HUDEP-2 (cell line): ENCODE measurements at regions not wholly inside any gene's neighbourhood (a gene's known extent, or its start where the extent isn't known, plus 50 kb on each side); places are given as distances from the start of the nearest gene placed in this dataset.

Source experiments
- DNase-seq, 76 experiments: peaks; one replicate each; lab custom pipeline; 2025; ENCODE audit not compliant: unreplicated experiment in 76 of 76; lab: John Stamatoyannopoulos, UW

DNA sequence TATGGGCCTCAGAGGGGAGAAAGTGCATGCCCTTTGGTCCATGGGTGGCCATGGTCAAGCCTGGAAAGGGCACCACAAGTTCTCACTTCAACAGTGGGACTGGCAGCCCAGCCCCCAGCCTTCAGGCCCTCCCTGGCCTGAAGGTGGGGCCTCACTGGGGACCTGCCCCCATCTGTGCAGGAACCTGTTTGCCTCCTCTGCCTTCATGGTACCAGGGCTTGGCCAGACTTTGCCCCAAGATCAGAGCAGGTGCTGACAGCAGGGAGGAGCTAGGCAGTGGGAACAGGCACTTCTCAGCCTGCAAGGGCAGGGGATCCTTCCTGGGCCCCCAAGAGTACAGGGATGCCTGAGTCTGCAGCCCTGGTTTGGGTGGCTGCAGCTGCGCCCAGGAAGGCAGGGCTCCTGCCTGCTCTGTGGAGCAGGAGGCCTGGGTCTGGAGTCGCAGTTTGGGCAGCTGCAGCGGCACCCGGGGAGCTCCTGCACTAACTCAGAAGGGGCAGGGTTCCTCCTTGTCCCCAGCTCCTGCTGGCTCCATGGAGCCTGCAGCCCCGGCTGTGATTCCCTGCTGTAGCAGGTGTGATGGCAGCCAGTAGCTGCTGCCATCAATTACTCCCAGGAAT is 460.1 kb upstream of the NCAM2 start:
- DNase-seq, result no peak

DNA sequence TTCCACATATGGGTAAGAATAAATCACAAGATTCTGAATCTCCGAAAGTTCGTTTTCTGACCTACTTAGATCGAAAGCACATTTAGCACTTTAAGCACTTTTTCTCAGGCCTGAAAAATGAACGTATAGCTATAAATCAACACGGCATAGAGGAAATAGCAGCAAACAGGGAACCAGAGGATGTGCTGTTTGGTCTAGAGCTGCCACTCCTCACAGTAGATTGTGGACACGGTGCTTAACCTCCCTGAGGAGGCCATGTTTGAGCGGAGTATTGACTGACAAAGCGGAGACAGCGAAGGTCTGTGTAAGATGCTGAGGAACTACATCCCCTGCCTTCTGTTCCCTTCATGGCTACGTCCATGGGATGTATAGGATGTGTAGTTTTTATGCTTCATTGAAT is 452.8 kb upstream of the NCAM2 start:
- DNase-seq, result no peak

DNA sequence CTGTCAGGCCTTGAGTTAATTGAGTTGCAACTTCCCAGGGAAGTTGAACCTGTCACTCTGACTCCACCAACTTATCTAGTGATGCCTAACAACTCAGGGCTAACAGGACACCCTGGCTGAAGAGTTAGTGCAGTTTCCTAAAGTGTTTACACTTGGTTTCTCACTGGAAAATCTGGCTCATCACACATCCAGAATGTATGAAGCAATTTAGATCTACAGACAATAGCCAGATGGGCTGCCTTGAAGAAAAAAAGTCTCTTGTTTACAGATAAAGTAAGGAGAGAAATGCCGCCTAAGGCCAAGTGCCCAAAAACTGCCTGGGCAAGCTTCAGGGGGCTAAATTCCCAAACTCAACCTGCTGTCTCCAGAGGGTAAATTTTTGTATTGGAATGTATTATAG is 446.3 kb upstream of the NCAM2 start:
- DNase-seq, result no peak

DNA sequence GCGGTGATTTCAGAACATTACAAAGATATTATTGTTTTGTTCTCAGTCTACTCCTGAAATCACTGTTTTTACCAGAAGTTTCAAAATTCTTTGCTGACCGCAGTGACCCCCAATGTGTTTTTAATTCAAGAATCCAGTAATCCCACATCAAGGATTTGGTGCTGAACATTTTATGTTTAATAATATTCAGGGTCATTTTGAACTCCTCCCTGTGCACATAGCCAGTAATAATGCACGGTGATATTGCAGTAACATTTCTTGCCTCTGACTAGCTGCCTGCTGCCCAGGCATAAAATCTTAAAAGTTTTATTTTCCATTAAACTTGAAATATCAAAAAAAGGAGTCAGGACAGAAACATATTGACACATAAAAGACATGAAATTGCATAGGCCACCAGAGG is 443.4 kb upstream of the NCAM2 start:
- no peak for DNase-seq

DNA sequence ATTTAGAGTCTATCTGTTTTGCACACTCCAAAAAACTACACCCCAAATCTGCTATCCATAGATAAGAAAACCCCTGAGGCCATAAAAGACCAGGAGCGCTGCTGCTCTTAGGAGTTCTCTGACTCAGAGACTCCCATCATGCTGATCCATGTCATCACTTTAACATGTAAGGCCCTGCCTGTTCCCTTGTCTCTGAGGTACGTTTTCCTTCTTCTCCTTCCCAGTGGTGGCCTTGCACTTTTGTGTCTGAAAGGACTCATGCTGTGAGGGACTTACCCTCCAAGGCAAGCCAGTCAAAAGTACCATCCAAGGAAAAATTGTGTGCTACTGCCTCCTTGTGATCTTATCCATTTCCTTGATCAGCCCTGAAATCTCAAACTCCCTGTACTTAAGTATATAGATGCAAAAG is 427.4 kb upstream of the NCAM2 start:
- DNase-seq, result peak in 11 of 76 experiments; percentile 2 to 70 (median 31)

DNA sequence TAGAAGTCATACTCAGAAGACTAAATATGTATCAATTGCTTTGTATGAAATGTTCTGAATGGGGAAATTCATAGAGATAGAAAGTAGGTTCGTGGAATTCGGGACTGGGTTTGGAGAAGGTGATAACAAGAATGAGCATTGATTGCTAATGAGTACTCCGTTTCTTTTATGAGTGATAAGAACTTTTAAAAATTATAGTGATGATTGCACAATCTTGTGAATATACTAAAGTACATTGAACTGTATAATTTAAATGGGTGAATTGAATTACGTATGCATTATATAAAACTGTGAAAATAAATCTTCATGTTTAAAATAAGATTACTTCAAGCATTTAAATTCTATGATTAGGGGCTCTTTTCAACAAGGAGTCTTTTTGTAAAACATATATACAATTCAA is 425.6 kb upstream of the NCAM2 start:
- DNase-seq, result no peak

DNA sequence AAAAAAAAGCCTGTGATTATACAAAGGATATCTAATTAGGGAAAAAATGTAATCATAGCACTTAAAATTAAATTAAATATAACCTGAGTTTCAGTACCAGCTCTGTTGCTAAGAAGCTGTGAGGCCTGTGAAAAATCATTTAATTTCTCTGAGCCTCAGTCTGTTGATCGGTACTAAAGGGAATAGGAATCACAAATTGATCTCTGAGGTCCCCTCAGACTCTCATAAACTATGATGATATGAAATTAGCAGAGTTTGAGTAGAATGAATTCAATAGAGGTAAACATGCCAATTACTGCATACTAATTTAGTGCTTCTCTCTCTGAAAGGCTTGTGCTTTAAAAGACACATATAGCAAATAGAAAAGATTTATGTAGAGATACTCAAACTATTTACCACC is 416.8 kb upstream of the NCAM2 start:
- no peak for DNase-seq

DNA sequence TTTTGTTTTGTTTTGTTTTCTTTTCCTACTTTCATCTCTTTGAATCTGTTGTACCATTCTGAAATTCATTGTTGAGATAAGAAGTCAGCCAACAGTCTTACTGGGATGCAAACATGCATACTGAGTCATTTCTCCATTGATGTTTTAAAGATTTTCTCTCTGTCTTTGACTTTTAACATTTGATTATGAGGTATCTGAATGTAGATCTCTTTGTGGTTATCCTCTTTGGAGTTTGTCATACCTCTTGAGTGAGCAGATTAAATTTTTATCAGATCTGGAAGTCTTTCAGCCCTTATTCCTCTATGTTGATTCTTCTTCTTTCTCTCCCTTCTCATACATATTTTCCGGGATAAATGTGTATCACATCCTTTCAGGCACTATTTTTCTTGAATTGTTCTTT is 406.9 kb upstream of the NCAM2 start:
- DNase-seq, result peak in 11 of 76 experiments; percentile 16 to 71 (median 25)

DNA sequence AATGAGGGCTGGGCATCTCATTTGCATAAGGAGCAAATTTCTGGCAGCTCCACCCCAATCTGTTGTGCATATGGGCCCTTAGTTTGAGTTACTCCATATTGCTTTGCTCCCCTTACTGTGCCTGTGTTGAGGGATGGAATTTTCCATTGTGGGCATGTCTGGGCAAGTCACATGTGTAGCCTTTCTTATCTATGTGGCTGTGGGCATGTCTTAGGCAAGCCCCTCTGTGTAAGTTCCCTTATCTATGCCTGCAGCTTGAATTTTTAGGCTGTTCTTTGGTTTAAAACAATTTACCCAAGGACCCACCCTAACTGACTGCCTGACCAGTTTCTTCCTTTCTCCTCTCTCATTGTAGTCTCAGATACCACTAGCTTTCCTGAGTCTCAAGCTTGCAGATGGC is 405.7 kb upstream of the NCAM2 start:
- peak in 63 of 76 experiments; percentile 2 to 97 (median 59) for DNase-seq

DNA sequence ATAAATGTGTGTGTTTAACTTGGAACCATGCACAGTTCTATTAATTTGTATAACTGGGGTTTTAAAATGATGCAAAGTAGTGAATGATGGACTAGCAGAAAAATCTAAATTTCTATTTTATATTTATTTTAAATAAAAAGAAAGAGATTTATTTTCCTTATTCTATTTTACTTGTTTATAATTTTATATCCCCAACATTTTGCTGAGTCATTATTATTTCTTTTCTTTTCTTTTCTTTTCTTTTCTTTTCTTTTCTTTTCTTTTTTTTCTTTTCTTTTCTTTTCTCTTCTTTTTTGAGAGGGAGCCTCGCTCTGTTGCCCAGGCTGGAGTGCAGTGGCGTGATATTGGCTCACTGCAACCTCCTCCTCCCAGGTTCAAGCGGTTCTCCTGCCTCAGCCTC is 395.0 kb upstream of the NCAM2 start:
- DNase-seq, result no peak

DNA sequence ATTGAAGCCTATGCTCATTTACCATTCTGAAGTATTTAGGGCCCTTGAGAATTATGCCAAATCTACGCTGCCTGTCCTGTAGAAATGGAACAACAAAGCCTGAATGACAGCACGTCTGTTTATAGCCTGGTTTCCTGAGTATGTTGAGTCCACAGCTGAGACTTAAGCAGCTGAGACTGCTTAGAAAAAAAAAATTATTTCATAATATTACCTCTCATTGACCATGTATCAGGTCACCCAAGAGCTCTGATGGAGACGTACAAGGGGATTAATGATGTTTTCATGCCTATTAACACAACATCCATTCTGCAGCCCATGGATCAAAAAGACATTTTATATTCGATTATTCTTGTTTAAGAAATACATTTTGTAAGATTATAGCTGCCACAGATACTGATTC is 387.2 kb upstream of the NCAM2 start:
- no peak for DNase-seq

DNA sequence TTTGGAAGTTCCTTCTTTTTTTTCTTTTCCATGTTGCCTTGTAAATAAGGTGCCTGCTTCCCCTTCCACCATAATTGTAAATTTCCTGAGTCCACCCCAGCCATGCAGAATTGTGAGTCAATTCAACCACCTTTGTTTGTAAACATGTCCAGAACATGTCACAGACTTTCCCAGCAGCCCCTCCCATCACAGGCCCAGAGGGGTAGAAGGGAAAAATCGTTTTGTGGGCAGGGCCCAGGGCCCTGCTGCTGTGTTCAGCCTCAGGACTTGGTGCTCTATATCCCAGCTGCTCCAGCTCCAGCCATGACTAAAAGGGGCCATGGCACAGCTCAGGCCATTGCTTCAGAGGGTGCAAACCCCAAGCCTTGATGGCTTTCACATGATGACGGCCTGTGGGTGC is 384.6 kb upstream of the NCAM2 start:
- no peak for DNase-seq

DNA sequence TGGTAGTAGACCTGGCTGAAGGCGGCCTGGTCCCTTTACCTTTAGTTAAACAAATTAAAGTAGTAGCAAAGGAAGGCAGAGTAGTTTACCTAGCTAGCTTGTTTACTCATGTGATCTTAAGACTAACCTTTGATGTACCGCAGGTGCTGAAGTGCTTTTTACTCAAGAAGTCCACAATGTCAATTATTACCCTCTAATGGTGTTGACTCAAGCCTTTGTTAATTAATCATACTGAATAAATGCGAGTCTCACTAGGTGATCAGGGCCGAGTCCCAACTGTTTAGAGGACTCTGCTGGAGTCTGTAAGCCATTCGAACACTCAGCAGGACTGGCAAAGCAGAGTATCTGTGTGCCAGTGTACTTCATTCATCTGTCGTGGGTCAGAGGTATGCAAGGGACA is 381.1 kb upstream of the NCAM2 start:
- no peak for DNase-seq

DNA sequence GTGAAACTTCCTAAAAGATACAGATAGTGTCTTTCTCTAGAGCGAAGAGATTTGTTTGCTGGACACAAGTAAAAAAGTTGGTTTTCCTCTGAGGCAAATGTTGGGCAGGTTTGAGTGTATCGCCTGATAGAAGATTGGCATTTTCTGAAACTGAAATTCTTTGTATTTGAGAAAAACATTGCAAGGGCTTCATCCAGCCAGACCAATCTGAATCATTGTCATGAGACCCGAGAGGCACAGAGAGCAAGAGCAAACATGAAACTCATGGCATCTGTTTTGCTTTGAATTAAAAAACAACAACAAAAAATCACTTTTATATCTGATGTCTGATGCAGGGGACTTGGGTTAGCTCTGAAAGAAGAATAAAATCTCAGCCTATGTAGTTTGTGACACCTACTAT is 379.3 kb upstream of the NCAM2 start:
- no peak for DNase-seq

DNA sequence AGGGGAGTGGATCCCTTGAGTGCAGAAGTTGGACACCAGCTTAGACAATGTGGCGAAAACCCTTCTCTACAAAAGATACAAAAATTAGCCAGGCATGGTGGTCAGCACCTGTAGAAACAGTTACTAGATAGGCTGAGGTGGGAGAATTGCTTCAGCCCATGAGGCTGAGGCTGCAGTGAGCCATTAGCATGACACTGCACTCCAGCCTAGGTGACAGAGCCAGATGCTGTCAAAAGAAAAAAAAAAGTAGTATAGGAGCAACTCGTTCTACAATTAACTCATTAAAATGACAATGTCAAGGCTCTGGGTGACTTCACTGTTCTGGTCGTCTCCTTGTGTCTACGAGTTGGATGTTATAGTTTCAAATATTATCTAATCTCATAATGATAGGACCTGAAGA is 370.6 kb upstream of the NCAM2 start:
- no peak for DNase-seq

DNA sequence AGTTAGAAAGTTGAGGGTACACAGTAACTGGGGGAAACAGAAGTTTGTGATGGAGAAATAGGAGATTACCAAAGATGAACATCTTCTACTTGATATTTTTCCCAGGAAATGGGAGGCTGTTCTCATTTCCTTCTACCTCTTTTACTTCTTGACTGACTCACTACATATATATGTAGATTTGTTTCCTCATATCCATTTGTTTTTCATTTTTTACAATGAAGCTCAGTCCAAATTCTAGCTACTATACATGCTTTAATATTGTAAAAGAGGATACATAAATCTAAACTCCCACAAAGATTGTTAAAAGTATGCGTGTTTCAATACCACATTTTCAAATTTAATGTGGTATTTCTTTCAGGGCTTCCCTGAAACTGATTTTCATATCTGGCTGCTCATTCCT is 366.6 kb upstream of the NCAM2 start:
- no peak for DNase-seq

DNA sequence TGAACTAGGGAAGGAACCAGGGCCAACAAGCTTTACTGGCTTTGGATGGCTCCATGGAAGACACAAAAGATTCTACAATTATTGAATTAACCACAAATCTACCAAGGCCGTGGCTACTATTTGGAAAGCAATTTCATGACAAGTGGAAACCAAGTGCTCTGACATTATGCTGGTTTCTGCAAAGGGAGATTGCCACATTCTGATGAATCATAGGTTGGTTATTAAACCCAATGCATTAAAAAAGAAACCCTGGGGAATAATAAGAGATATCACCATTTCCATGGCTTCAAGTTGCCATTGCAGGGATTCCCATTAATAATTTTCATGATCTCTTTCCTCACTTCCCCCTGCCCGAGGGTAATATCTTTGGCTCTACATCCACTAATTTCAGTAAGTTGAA is 359.2 kb upstream of the NCAM2 start:
- no peak for DNase-seq

DNA sequence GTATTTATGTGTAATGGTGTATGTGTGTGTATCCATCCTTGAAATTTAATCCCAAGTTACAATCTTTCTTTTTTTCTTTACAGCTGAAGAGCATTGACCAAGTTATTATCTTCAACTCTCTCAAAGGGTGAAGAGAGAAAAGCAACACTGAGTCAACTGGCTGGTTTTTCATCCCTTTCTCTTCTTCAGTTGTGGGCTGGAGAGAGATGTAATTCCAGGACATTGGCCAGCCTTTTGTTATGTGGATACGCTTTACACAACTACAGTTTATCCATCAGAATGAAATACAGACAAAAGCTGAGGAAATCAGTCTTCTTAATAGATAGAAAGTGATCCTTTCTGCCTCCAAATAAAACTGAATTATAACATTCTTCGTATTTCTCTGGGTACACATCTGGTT is 357.0 kb upstream of the NCAM2 start:
- no peak for DNase-seq

DNA sequence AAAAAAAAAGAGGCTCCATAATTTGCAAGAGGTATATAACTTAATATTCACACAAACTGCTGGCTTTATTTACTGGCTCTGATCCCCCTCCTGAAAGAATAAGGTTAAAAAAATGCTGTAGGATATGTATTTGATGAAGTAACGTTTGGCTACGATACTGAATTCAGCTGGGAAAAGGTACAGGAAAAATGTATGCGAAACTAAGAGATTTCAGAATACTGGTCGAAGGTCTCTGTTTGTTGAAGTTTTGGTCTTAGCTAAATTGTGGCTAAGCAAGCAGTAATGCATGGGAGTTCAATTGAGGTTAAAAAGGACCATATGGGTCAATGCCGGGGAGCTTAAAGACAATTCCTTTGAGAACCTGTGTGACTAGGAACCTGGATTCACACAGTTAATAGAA is 355.5 kb upstream of the NCAM2 start:
- no peak for DNase-seq

DNA sequence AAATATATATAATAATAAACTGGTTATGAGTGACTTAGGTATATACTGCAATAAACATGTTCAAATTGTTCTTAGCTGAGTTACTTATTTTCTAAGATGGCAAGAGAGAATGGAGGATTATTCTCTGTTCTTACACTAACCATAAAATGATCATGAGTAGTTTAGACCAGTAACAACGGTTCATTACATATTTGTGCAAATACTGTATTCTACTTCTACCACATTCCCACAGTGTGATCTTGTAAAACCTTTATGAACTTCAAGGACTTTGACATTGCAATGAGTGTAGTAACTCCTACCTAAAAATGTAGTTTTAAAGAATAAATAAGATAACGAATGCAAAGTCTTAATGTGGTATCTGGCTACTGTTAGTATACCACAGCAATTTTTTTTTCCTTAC is 353.7 kb upstream of the NCAM2 start:
- no peak for DNase-seq

DNA sequence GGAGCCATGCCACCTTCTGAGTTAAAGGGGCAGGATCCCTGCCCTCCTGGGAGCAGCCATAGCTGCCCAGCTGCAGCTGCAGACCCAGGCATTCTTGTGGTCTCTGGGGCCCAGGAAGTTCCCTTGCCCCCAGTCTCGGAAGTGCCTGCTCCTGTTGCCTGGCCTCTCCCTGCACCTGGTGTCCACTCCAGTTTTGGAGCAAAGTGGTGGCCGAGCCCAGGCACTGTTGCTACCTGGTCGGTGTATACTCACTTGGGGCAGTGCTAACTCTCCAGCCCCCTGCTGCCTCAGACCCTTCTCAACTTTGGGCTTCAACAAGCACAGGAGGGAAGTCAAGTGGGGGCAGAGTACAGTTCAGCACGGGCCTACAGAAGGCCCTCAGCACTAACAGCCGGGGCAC is 352.9 kb upstream of the NCAM2 start:
- DNase-seq, result no peak

DNA sequence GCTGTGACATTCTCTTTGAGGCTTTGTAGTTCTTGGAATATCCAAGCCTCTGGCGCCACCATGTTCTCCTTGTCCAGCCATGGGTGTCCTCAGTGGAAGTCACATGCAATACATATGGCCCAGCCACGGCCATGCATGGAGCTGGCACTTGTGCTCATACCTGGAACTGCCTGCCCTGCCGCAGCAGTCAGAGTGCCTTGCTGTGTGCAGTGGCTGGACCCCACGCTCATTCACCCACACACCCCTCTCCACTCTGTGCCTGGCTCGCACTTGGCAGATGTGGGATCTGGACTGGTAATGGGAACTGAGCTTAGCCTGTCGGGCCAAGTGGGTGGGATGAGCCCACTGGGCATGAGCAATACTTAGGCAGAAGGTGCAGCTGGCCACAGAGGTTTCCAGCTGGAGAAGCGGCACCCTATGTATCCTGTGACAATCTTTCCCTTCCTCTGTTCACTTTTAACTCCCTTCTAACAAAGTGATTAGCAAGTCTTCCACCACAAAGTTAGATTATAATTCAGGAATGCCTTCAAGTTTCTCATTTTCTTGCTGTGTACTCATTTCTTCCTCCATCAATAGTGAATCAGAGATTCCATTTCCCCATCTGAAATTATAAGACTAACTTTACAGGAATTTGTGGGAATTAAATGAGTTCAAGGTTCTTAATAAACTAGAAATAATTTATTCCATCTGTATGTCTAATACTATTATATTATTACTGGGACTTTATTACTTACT is 351.6 kb upstream of the NCAM2 start:
- no peak for DNase-seq

DNA sequence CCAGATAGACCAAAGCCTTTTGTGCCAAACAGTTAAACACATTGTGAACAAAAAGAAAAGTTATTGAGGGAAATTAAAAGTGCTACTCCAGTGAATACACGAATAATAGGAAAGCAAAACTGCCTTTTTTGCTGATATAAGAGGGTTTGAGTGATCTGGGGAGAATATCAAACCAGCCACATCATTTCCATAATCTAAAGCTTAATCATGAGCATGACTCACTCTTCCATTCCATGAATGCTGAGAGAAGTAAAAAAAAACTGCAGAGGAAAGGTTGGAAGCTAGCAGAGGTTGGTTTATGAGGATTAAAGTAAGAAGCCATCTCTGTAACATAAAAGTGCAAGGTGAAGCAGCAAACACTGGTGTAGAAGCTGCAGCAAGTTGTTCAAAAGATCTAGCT is 350.6 kb upstream of the NCAM2 start:
- DNase-seq, result no peak
